ENCODE measurements at regions not wholly inside any gene's neighbourhood (a gene's known extent, or its start where the extent isn't known, plus 50 kb on each side); places are given as distances from the start of the nearest gene placed in this dataset.

DNA sequence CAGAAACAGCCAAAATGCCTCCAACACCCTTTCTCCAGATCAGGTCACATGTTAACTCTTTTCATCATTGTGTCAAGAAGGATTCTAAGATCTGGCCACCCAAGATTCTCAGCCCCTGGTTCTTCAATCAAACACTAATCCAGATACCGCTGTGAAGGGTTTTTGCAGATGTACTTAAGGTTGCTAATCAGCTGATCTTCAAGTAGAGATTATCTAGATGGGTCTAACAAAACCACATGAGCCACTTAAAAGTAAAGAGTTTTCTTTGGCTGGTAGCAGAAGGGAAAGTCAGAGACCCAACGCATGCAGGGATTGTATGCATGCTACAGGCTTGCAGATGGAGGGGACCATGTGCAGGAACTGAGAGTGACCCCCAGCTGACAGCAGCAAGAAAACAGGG lies 267.9 kb downstream of the CDK5RAP2 start:
- H4K20me1 ChIP-seq (replicated peaks; ENCODE audit: control insufficient read depth, extremely low read depth, insufficient read depth, low read length) = no peaks in the 10 kb centered on the region
- BruUV-seq (replicated peaks) = no TSS peak
- H3K9me1 ChIP-seq (replicated peaks; ENCODE audit: control insufficient read depth, extremely low read depth, insufficient read depth, low read length) = no peaks in the 10 kb centered on the region
- no peak overlapping the region for H3K9ac ChIP-seq (replicated peaks; ENCODE audit: extremely low read depth, insufficient read depth, low read length)
- DNase-seq (ENCODE audit: low read depth, low spot score) = no peak
- intact Hi-C loops (cut with micrococcal nuclease) = no loop called here
- CTCF ChIA-PET = no interaction called here
- H3K79me2 ChIP-seq (ENCODE audit: control insufficient read depth, insufficient read depth, low read length) = no peaks in the 10 kb centered on the region
- no peak overlapping the region for H3K4me2 ChIP-seq (ENCODE audit: insufficient read depth, low read length)
- no peaks in the 10 kb centered on the region for H3K27me3 ChIP-seq (ENCODE audit: control insufficient read depth in 2 of 2, insufficient read depth in 2 of 2, low read length in 2 of 2)
- TF ChIP-seq POLR2A (IDR thresholded peaks at IDR 0.05; ENCODE audit: low read depth, low read length) = no peak
- no peak for TF ChIP-seq MYC (IDR thresholded peaks at IDR 0.05; ENCODE audit: low read depth, low read length)
- no peak for TF ChIP-seq POLR2AphosphoS5 (IDR thresholded peaks at IDR 0.05; ENCODE audit: insufficient read depth, low read depth, low read length)
- TF ChIP-seq FOS (IDR thresholded peaks at IDR 0.05; ENCODE audit: borderline replicate concordance, insufficient read depth, low read length) = no peak
- no peak for FAIRE-seq
- H3K9me3 ChIP-seq (replicated peaks; ENCODE audit: control insufficient read depth, insufficient read depth, low read length) = no peaks in the 10 kb centered on the region
- H3K27ac ChIP-seq (ENCODE audit: insufficient read depth, low read depth, low read length) = no peak overlapping the region
- H3K4me1 ChIP-seq (ENCODE audit: control insufficient read depth, extremely low read depth, insufficient read depth, low read length) = no peaks in the 10 kb centered on the region
- H3K4me3 ChIP-seq (replicated peaks in 1 of 3; ENCODE audit: insufficient read depth in 1 of 3, low read depth in 1 of 3, low read length in 3 of 3) = no peak overlapping the region
- no peak overlapping the region for H2AFZ ChIP-seq (ENCODE audit: low read depth, low read length)
- dilution Hi-C loops (cut with MboI; ENCODE audit: extremely low pct_ligation_motif_present, low sequenced_read_pairs) = no loop called here
- H3K36me3 ChIP-seq (ENCODE audit: control insufficient read depth in 2 of 2, extremely low read depth in 1 of 2, insufficient read depth in 2 of 2, low read length in 2 of 2) = no peaks in the 10 kb centered on the region
- POLR2A ChIA-PET = no interaction called here

DNA sequence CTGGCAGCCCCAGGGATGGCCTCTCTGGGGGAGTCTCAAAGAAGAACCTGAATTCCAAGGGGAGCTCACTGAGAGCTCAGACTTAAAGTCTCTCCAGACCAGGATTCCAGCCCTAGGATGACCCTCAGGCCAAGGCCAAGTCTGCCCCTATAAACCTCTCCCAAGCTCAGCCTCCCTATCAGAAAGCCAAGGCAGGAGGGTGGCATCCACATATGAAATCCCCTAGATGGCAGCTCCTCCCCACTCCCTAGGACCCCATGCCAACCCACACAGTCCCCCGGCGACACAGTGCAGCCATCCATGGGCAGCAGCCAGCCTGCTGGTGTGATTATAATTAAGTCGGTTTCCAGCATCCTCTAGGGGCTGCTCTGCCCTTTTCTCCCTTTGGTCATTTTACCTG lies 269.9 kb downstream of the CDK5RAP2 start:
- FAIRE-seq (no peak), DNase-seq (ENCODE audit: low read depth, low spot score) (no peak)
- H3K27me3 ChIP-seq (ENCODE audit: control insufficient read depth in 2 of 2, insufficient read depth in 2 of 2, low read length in 2 of 2) = no peaks in the 10 kb centered on the region
- POLR2A ChIA-PET = no interaction called here
- H2AFZ ChIP-seq (ENCODE audit: low read depth, low read length) = no peak overlapping the region
- CTCF ChIA-PET = interaction anchor here (0.9 kb wide), 1 partner anchor 56 kb away, joined by 3 read pairs; no protein-coding TSS in a partner anchor
- dilution Hi-C loops (cut with MboI; ENCODE audit: extremely low pct_ligation_motif_present, low sequenced_read_pairs) (no loop called here), intact Hi-C loops (cut with micrococcal nuclease) (no loop called here)
- TF ChIP-seq GATA2 (IDR thresholded peaks at IDR 0.05; ENCODE audit: insufficient read depth, insufficient read length, low read depth, low read length) (no peak), POLR2AphosphoS5 (IDR thresholded peaks at IDR 0.05; ENCODE audit: insufficient read depth, low read depth, low read length) (no peak), POLR2A (IDR thresholded peaks at IDR 0.05; ENCODE audit: low read depth, low read length) (no peak), FOS (IDR thresholded peaks at IDR 0.05; ENCODE audit: borderline replicate concordance, insufficient read depth, low read length) (no peak), MYC (IDR thresholded peaks at IDR 0.05; ENCODE audit: low read depth, low read length) (no peak), EZH2 (IDR thresholded peaks at IDR 0.05; ENCODE audit: borderline replicate concordance, low read depth, low read length, severe bottlenecking) (no peak), JUN (IDR thresholded peaks at IDR 0.05; ENCODE audit: borderline replicate concordance, insufficient read depth, insufficient read length, low read depth) (no peak)
- TF ChIP-seq, protein P1, sequence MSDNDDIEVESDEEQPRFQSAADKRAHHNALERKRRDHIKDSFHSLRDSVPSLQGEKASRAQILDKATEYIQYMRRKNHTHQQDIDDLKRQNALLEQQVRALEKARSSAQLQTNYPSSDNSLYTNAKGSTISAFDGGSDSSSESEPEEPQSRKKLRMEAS (IDR thresholded peaks at IDR 0.05; ENCODE audit: insufficient read depth, insufficient read length) = no peak
- TF ChIP-seq, protein P2, sequence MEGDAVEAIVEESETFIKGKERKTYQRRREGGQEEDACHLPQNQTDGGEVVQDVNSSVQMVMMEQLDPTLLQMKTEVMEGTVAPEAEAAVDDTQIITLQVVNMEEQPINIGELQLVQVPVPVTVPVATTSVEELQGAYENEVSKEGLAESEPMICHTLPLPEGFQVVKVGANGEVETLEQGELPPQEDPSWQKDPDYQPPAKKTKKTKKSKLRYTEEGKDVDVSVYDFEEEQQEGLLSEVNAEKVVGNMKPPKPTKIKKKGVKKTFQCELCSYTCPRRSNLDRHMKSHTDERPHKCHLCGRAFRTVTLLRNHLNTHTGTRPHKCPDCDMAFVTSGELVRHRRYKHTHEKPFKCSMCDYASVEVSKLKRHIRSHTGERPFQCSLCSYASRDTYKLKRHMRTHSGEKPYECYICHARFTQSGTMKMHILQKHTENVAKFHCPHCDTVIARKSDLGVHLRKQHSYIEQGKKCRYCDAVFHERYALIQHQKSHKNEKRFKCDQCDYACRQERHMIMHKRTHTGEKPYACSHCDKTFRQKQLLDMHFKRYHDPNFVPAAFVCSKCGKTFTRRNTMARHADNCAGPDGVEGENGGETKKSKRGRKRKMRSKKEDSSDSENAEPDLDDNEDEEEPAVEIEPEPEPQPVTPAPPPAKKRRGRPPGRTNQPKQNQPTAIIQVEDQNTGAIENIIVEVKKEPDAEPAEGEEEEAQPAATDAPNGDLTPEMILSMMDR (IDR thresholded peaks at IDR 0.05; ENCODE audit: extremely low read depth in 1 of 2, insufficient read depth in 1 of 2, low read depth in 1 of 2, low read length in 2 of 2) = no peak
- no peaks in the 10 kb centered on the region for H3K9me3 ChIP-seq (replicated peaks; ENCODE audit: control insufficient read depth, insufficient read depth, low read length)
- no peaks in the 10 kb centered on the region for H4K20me1 ChIP-seq (replicated peaks; ENCODE audit: control insufficient read depth, extremely low read depth, insufficient read depth, low read length)
- H3K9ac ChIP-seq (replicated peaks; ENCODE audit: extremely low read depth, insufficient read depth, low read length) = no peak overlapping the region
- no peaks in the 10 kb centered on the region for H3K9me1 ChIP-seq (replicated peaks; ENCODE audit: control insufficient read depth, extremely low read depth, insufficient read depth, low read length)
- no peaks in the 10 kb centered on the region for H3K79me2 ChIP-seq (ENCODE audit: control insufficient read depth, insufficient read depth, low read length)
- no peaks in the 10 kb centered on the region for H3K4me1 ChIP-seq (ENCODE audit: control insufficient read depth, extremely low read depth, insufficient read depth, low read length)
- H3K4me2 ChIP-seq (ENCODE audit: insufficient read depth, low read length) = no peak overlapping the region
- no peak overlapping the region for H3K4me3 ChIP-seq (replicated peaks in 1 of 3; ENCODE audit: insufficient read depth in 1 of 3, low read depth in 1 of 3, low read length in 3 of 3)
- no TSS peak for BruUV-seq (replicated peaks)
- H3K36me3 ChIP-seq (ENCODE audit: control insufficient read depth in 2 of 2, extremely low read depth in 1 of 2, insufficient read depth in 2 of 2, low read length in 2 of 2) = no peaks in the 10 kb centered on the region
- no peak overlapping the region for H3K27ac ChIP-seq (ENCODE audit: insufficient read depth, low read depth, low read length)

Data from endothelial cell of umbilical vein (primary cell).